ENCODE measurements at regions not wholly inside any gene's neighbourhood (a gene's known extent, or its start where the extent isn't known, plus 50 kb on each side); places are given as distances from the start of the nearest gene placed in this dataset.

DNA sequence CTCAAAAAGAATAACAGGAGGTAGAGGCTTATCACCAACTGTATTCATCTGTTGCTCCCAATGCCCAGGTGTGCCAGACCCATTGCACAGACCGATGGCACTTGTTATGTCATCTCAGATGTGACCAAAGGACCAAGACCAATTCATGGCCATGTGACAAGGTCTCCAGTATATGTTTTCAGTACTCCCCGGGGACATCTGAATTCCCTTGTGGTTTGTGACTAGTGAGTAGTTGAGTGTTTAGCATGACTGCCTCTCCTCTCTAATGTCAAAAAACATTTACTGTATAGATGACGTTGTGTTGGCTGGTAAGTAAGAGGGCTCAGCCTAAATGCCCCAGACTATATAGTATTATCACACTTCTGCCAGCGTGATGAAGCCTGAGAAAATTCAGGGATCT, 202.1 kb upstream of the SMIM30 start:
- TF ChIP-seq, protein P1, sequence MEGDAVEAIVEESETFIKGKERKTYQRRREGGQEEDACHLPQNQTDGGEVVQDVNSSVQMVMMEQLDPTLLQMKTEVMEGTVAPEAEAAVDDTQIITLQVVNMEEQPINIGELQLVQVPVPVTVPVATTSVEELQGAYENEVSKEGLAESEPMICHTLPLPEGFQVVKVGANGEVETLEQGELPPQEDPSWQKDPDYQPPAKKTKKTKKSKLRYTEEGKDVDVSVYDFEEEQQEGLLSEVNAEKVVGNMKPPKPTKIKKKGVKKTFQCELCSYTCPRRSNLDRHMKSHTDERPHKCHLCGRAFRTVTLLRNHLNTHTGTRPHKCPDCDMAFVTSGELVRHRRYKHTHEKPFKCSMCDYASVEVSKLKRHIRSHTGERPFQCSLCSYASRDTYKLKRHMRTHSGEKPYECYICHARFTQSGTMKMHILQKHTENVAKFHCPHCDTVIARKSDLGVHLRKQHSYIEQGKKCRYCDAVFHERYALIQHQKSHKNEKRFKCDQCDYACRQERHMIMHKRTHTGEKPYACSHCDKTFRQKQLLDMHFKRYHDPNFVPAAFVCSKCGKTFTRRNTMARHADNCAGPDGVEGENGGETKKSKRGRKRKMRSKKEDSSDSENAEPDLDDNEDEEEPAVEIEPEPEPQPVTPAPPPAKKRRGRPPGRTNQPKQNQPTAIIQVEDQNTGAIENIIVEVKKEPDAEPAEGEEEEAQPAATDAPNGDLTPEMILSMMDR (conservative IDR thresholded peaks at IDR 0.05; ENCODE audit: low read depth, low read length): no peak
- TF ChIP-seq, protein P2, sequence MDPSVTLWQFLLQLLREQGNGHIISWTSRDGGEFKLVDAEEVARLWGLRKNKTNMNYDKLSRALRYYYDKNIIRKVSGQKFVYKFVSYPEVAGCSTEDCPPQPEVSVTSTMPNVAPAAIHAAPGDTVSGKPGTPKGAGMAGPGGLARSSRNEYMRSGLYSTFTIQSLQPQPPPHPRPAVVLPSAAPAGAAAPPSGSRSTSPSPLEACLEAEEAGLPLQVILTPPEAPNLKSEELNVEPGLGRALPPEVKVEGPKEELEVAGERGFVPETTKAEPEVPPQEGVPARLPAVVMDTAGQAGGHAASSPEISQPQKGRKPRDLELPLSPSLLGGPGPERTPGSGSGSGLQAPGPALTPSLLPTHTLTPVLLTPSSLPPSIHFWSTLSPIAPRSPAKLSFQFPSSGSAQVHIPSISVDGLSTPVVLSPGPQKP (IDR thresholded peaks at IDR 0.05; ENCODE audit: borderline replicate concordance, low read depth, low read length): no peak
- TF ChIP-seq RAD21 (IDR thresholded peaks at IDR 0.05; ENCODE audit: low read length): no peak
- no peak for TF ChIP-seq BHLHE40 (IDR thresholded peaks at IDR 0.05; ENCODE audit: low read depth, low read length)
- no peak for TF ChIP-seq MXI1 (IDR thresholded peaks at IDR 0.05; ENCODE audit: borderline replicate concordance, low read depth, low read length)
- TF ChIP-seq RFX5 (IDR thresholded peaks at IDR 0.05; ENCODE audit: low read depth, low read length): no peak
- TF ChIP-seq CEBPB (IDR thresholded peaks at IDR 0.05; ENCODE audit: low read depth, low read length): no peak
- TF ChIP-seq, protein P3, sequence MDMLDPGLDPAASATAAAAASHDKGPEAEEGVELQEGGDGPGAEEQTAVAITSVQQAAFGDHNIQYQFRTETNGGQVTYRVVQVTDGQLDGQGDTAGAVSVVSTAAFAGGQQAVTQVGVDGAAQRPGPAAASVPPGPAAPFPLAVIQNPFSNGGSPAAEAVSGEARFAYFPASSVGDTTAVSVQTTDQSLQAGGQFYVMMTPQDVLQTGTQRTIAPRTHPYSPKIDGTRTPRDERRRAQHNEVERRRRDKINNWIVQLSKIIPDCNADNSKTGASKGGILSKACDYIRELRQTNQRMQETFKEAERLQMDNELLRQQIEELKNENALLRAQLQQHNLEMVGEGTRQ (IDR thresholded peaks at IDR 0.05; ENCODE audit: low read depth, low read length): no peak

All from IMR-90 (cell line).